ENCODE measurements at regions not wholly inside any gene's neighbourhood (a gene's known extent, or its start where the extent isn't known, plus 50 kb on each side); places are given as distances from the start of the nearest gene placed in this dataset.

GRCh38 chr20:10976051-10976450, 302.3 kb upstream of the JAG1 start:
- POLR2A ChIA-PET (ENCODE audit: unreplicated experiment) = no interaction called here
- intact Hi-C loops (cut with micrococcal nuclease) = no loop called here

More at GRCh38 chr20:10976051-10976450, 302.3 kb upstream of the JAG1 start:
- H3K9ac ChIP-seq (ENCODE audit: low read depth, low read length) = no peak overlapping the region
- no peaks in the 10 kb centered on the region for H3K79me1 ChIP-seq (ENCODE audit: low read depth in 1 of 2, low read length in 2 of 2)
- in situ Hi-C loops (cut with MboI; ENCODE audit: low sequenced_read_pairs) = no loop called here
- H3K36me3 ChIP-seq (ENCODE audit: control insufficient read depth, insufficient read depth, low read length) = no peaks in the 10 kb centered on the region
- no peak overlapping the region for H3K4me2 ChIP-seq (ENCODE audit: low read depth, low read length)
- H2BK15ac ChIP-seq (ENCODE audit: low read depth, low read length) = no peak overlapping the region
- H3K14ac ChIP-seq (replicated peaks; ENCODE audit: low read depth, low read length) = no peak overlapping the region
- H3K9me1 ChIP-seq (ENCODE audit: insufficient read depth, low read length) = no peaks in the 10 kb centered on the region
- no peak overlapping the region for H4K5ac ChIP-seq (ENCODE audit: low read depth, low read length)
- CTCF ChIA-PET = no interaction called here
- no peak overlapping the region for H3K23ac ChIP-seq (ENCODE audit: low read depth, low read length)
- no peak overlapping the region for H3K56ac ChIP-seq (ENCODE audit: extremely low read depth, insufficient read depth, low read length)
- H2AK5ac ChIP-seq (ENCODE audit: low read depth, low read length) = no peak overlapping the region
- no peaks in the 10 kb centered on the region for H3K27me3 ChIP-seq (ENCODE audit: control insufficient read depth, insufficient read depth, low read length)
- BruUV-seq (replicated peaks) = no TSS peak
- no peak for TF ChIP-seq RCOR1 (IDR thresholded peaks at IDR 0.05; ENCODE audit: insufficient replicate concordance, low read length)
- no peak for TF ChIP-seq NFE2L2 (IDR thresholded peaks at IDR 0.05; ENCODE audit: low read depth, low read length)
- TF ChIP-seq CTCF (conservative IDR thresholded peaks at IDR 0.05; ENCODE audit: low read depth, low read length) = no peak
- no peak for TF ChIP-seq USF2 (IDR thresholded peaks at IDR 0.05; ENCODE audit: low read depth, low read length)
- TF ChIP-seq MAFK (IDR thresholded peaks at IDR 0.05; ENCODE audit: low read depth, low read length) = no peak
- no peak for TF ChIP-seq MXI1 (IDR thresholded peaks at IDR 0.05; ENCODE audit: borderline replicate concordance, low read depth, low read length)
- TF ChIP-seq RAD21 (IDR thresholded peaks at IDR 0.05; ENCODE audit: low read length) = no peak
- WGBS, 2 experiments (ENCODE audit: extremely low coverage in 2 of 2, insufficient read length in 1 of 2) = 53% methylated on average over 2 of the region's 6 CpGs; no CpG with 5 or more reads in 1 of the 2 experiments
- H2AFZ ChIP-seq (replicated peaks; ENCODE audit: low read length, poor library complexity) = no peak overlapping the region
- H4K20me1 ChIP-seq (ENCODE audit: insufficient read depth, low read length) = no peaks in the 10 kb centered on the region
- H3K18ac ChIP-seq (ENCODE audit: low read depth, low read length) = no peak overlapping the region
- H2BK5ac ChIP-seq (ENCODE audit: low read depth, low read length, poor library complexity, severe bottlenecking) = no peak overlapping the region
- H2BK20ac ChIP-seq (ENCODE audit: low read depth, low read length) = no peak overlapping the region
- no peak overlapping the region for H3K27ac ChIP-seq (ENCODE audit: insufficient read depth, low read length)
- dilution Hi-C loops (cut with HindIII; ENCODE audit: low sequenced_read_pairs, unreplicated experiment) = no loop called here
- DNase-seq = no peak
- no peak overlapping the region for H2AK9ac ChIP-seq (replicated peaks; ENCODE audit: low read depth, low read length, poor library complexity)
- H4K8ac ChIP-seq (ENCODE audit: low read depth in 2 of 2, low read length in 2 of 2) = no peak overlapping the region
- ATAC-seq (ENCODE audit: low read depth) = no peak
- H2BK120ac ChIP-seq (ENCODE audit: low read depth, low read length) = no peak overlapping the region
- H3K9me3 ChIP-seq (ENCODE audit: control insufficient read depth, insufficient read depth, low read length) = no peaks in the 10 kb centered on the region
- H3K4me3 ChIP-seq (ENCODE audit: insufficient read depth, low read depth, low read length) = no peak overlapping the region
- H4K91ac ChIP-seq (ENCODE audit: insufficient read depth, low read depth, low read length) = no peak overlapping the region
- H3K4me1 ChIP-seq (ENCODE audit: control insufficient read depth, insufficient read depth, low read length) = no peaks in the 10 kb centered on the region
- H3K4ac ChIP-seq (ENCODE audit: low read depth, low read length) = no peak overlapping the region
